Ureter (tissue), 1 donor: ENCODE measurements at regions not wholly inside any gene's neighbourhood (a gene's known extent, or its start where the extent isn't known, plus 50 kb on each side); places are given as distances from the start of the nearest gene placed in this dataset.

Experiments used
- DNase-seq: peaks from one replicate; pipeline ENCODE4 v3.0.0-alpha.2; 2020; ENCODE audit warnings: low spot score
- donor health status: DM: yes; HTN: yes; CAD: no.

DNA sequence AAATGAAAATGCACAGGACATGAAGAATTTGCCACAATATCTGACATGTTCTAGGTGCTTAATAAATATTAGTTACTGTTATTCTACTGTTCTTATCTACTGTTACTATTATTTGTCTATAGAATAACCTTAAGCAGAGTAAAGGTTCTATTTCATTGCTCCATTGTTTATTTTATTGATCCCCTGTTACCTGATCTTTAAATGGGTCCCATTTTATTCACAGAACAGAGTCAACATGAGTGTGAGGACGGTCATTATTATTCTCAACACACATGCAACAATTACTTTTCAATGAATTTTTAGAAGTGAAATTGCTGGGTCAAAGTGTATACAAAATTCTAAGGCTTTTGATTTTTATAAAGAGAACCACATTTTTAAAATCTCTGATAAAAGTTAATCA, 186.9 kb downstream of the AHR start:
- DNase-seq = no peak

DNA sequence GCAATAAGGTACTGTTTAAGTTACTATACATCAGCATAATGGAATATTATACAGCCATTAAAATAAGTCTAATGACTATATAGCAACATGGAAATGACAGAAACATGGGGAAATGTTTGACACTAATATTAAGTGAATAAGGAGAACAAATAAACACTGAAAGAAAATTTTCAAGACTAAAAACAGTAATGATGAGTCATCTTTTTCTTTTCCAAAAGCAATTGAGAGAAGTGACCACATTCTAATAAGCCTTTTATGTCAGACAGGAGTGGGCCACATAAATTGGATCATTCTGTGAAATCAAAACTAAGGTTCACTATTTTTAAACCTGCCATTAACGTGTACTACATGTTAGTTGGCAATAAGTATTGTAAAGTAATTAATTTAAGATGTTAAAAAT, 187.5 kb downstream of the AHR start:
- no peak for DNase-seq

DNA sequence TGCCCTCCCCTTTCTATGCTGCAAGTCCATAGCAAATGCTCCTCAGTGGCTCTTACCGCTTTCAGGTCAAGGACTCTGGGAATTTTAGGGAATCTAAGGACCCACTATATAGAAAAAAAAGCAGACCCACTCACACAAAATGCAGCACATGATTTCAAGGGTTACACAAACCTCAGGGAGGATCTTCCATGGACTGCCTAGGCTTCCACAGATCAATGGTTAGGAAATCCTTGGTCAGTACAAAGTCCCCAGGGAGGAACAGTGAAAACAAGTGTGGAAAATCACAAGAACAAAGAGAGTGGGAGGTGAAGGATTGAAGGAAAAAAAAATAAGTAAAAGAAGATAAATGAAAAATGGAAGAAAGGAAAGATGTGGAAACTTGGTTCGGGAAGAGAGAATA, 188.4 kb downstream of the AHR start:
- no peak for DNase-seq

DNA sequence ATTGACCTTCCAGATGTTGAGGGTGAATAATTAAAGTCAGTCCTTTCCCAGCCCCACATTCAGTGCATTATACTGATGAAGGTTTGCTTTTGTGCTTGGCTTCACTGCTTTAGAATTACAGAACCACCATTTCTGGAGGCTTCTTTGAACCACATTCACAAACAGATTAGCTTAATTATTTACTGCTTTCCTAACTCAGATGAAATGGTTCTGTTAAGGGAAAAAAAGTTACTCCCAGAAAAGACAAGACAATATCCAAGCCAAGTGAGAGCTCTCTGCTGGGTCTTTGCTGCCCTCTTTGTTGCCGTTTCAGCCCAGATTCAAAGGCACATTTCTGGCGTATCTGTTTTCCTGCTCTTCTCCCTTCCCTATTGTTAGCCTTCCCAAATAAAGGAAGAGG, 188.9 kb downstream of the AHR start:
- no peak for DNase-seq

DNA sequence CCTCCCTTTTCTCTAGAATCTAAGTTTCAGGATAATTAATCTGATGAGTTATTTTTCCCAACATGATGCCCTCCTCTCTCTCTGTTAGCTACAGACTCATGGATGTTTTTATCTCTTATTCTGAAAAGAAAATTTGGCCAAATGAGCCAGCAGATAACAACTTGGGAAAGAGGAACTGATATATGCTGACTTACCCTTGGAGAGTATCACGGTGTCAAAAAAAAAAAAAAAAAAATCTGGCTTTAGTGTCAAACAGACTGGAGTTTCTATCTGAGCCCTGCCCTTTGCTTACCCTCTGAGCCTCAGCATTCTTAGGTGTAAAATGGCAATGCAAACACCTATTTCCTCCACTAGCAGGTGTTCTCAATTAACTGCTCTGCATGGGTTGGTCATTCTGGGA, 190.4 kb downstream of the AHR start:
- DNase-seq = no peak

- peak; percentile 67 for DNase-seq
Observed at GRCh38 chr7:17489961-17490360, 191.5 kb downstream of the AHR start.

DNA sequence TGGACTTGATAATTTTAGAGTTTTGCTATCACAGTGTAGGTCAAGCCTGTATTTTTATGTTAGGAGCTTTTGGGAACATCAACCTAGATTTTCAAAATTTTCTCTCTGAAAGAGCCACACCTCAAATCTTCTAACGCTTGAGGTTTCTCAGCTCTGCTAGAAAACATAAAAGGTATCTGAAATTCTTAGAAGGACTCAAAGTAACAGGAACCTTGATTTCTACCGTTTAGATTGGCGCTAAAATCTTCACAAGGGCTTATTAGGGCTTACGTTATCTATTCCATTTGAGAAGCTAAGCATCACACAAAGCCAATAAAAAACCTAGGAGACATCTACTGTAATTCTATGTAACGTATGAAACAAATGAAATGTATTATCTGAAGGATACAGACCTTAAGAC, 192.4 kb downstream of the AHR start:
- no peak for DNase-seq

- no peak for DNase-seq
Observed at GRCh38 chr7:17492437-17492836, 194.0 kb downstream of the AHR start.

DNA sequence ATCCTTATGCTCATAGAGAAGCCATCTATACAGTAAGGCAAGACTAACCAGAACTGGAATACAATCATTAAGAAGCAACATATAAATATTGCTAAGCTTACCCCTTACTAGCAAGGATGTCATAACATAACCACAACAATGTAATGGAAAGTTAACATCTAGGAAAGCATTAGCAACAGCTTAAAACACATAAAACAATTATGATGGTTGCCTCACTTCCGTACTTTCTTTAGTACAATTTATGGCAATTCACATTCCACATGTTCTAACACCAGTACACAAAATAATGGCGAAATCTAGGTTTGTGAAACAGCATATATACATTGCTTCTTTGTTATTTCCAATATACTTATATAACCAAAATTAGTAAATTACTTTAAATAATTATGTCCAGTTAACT, 195.0 kb downstream of the AHR start:
- DNase-seq = no peak

DNA sequence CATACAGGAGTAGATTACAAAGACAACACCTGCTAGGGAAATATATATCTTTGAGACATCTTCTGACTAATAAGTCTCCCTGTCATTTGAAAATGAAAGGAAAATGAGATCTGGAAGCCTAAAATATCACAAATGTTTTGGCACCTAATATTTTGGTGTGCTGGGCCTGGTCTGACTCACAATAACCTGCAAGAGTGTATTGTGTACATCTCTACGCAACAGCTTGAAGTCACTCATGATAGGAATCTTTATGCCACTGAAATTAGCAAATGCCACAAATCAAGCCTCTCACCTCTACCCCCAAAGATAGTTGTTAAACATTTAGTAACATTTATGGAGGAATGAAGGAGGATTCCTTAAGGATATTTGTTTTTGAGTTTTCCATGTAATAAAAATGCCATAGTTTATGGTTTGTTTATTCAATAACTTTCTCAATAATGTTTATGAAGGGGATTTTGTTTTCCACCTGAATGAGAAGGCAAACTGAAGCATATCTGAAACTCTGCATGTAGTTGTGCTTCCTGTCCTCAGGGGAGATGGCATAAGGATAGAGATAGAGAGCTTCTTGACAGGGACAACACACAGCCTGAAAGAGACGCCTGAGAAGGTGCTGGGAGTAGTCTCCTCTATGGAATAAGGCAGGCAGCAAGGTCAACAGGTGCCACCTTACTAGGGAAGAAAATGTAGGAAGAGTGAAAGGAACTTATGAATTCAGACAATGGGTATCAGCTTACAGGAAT, 197.4 kb downstream of the AHR start:
- no peak for DNase-seq

DNA sequence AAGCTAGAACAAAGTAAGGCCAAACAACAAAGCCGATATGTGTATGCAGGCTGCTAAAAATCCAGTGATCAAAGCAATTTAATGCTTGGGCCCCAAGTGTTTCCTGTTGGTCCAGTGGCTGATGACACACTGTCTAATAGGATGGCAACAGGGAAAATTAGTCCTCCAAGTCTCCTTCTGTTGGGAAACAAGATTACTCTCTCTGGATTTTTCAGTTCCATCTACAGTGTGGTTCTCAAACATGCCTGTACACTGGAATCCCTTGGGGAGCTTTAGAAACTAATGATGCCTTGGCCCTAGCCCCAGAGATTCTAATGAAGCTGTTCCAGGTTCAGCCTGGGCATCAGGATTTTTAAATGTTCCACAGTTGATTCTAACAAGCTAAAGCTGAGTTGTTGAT, 198.7 kb downstream of the AHR start:
- DNase-seq = no peak

- no peak for DNase-seq
Observed at GRCh38 chr7:17497549-17498167, 199.2 kb downstream of the AHR start.

GRCh38 chr7:17498230-17498629, 199.8 kb downstream of the AHR start:
- no peak for DNase-seq

DNA sequence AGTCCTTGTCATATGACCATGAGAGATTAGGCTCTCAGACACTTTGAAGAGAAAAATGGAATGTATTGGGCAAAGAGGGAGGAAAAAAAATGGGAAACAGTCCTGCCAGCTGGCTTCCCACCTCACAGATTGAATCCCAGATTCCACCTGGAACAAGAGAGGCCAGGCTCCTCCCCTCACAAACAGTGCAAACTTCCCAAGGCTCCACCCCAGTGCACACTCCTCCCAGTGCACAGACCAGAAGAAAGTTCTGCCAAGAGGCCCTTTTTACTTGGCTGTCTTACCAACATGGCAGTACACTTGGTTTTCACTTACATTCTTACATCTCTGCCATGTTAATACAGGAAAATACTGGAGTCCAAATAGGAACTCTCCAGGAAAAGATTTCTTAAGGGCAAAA, 202.3 kb downstream of the AHR start:
- no peak for DNase-seq

GRCh38 chr7:17501441-17502212, 203.2 kb downstream of the AHR start:
- no peak for DNase-seq

- DNase-seq = no peak
Observed at GRCh38 chr7:17502213-17503060, 204.0 kb downstream of the AHR start.

GRCh38 chr7:17506095-17506494, 207.6 kb downstream of the AHR start:
- peak; percentile 63 for DNase-seq

DNA sequence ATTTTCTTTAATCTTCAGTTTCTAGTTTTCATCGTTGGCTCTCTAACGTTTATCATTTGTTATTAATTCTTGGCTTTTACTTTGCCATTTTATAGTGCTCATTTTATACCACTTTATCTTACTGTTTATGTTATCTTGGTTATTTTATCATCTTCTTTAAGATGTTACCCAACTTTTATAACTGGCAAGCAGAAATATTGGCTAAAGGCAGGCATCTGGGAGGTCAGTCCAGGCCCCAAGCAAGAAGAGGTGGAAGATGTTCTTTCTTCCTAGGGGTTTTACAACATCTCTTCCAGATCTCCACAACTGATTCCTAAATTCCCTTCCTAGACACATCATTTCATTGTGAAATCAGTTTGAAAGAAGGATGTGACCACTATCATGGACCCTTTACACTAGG, 208.1 kb downstream of the AHR start:
- DNase-seq = no peak

- no peak for DNase-seq
Observed at GRCh38 chr7:17507717-17508116, 209.3 kb downstream of the AHR start.

DNA sequence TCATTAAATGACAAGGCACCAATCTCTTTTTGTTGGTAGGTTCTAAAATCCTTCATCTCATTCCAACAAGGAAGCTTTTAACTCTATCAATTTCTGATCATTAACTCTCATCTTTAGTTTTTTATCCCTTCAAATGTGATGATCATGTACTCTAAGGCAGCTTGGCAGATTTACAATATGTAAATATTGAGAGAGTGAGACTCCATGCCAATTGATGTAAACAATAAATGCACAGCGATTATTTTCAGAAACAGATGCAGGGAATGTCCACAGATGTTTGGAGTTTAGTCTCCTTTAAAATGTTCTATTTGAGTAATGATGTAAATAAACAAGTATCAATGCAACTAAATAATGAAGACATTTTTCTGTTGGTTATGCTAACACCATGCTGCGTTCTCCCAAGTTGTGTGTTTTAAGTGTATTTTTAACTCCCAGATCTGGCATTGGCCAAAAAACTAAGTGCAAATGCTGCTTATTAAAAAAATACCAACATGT, 213.8 kb downstream of the AHR start:
- DNase-seq = no peak

- DNase-seq = no peak
Observed at GRCh38 chr7:17516771-17517170, 218.3 kb downstream of the AHR start.

DNA sequence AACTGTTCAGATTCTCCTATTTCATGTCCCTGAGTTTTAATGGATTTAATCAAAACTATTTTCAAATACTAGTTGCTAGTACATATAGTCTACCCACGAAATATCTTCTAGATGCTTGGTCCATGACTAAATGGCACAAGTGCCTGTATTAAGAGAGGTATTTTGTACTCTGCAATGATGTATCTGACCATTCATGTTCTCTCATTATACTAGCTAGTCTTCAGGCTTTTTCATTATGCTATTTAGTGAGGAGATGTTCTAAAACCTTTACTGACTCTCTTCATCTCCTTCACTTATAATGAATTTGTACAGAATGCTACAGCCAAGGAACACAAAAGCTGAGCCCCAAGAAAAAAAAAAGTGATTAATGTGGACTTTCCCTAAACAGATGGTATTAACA, 222.5 kb downstream of the AHR start:
- DNase-seq = no peak
